PFSK-1 (cell line): ENCODE measurements at regions not wholly inside any gene's neighbourhood (a gene's known extent, or its start where the extent isn't known, plus 50 kb on each side); places are given as distances from the start of the nearest gene placed in this dataset.

Experiments used
- FOXP2 ChIP-seq: optimal IDR thresholded peaks from 2 replicates; pipeline ENCODE3; 2011; ENCODE audit warnings: borderline replicate concordance, control low read depth, inconsistent platforms; ENCODE audit not compliant: insufficient read depth; ENCODE audit errors: extremely low read length, extremely low read depth
- POLR2AphosphoS5 ChIP-seq: IDR thresholded peaks from 2 replicates; pipeline ENCODE4 v1.6.1; 2012; ENCODE audit warnings: low read depth, mild to moderate bottlenecking, control low read depth, low read length, moderate library complexity
- SIN3A ChIP-seq: IDR thresholded peaks from 2 replicates; pipeline ENCODE4 v1.6.1; 2012; ENCODE audit warnings: mild to moderate bottlenecking, low read length, moderate library complexity, borderline replicate concordance; ENCODE audit not compliant: insufficient read depth
- TAF1 ChIP-seq: IDR thresholded peaks from 2 replicates; pipeline ENCODE4 v1.6.1; 2012; ENCODE audit warnings: low read length, control low read depth, borderline replicate concordance; ENCODE audit not compliant: insufficient read depth
- TF ChIP-seq, protein P1 (sequence below), 2 experiments: IDR thresholded peaks; 2 replicates each; pipeline versions ENCODE4 v1.6.1 to v1.8.0; 2011 to 2012; ENCODE audit warnings: low read depth in 2 of 2, low read length in 2 of 2, control low read depth in 1 of 2, inconsistent platforms in 1 of 2, mild to moderate bottlenecking in 1 of 2, moderate library complexity in 1 of 2; ENCODE audit not compliant: insufficient read depth in 1 of 2

DNA sequence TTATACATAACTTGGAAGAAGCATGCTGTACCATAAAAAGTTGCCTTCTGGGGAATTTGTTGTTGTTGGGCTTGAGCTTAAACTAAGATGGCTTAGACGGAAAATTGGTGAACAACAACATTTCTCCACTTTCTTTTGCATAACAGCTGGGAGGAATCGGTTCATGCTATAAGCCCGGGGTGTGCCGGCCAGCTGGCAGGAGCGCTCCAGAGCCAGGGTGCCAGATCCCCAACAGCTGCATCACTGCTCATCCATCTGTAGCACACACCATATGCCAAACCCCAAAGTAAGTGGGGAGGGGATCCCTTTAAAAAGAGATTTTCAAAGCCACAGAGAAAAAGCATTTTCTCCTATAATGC lies 419.5 kb upstream of the ARGLU1 start:
- TF ChIP-seq POLR2AphosphoS5 (no peak), SIN3A (no peak), TAF1 (no peak), FOXP2 (no peak)
- TF ChIP-seq, protein P1, sequence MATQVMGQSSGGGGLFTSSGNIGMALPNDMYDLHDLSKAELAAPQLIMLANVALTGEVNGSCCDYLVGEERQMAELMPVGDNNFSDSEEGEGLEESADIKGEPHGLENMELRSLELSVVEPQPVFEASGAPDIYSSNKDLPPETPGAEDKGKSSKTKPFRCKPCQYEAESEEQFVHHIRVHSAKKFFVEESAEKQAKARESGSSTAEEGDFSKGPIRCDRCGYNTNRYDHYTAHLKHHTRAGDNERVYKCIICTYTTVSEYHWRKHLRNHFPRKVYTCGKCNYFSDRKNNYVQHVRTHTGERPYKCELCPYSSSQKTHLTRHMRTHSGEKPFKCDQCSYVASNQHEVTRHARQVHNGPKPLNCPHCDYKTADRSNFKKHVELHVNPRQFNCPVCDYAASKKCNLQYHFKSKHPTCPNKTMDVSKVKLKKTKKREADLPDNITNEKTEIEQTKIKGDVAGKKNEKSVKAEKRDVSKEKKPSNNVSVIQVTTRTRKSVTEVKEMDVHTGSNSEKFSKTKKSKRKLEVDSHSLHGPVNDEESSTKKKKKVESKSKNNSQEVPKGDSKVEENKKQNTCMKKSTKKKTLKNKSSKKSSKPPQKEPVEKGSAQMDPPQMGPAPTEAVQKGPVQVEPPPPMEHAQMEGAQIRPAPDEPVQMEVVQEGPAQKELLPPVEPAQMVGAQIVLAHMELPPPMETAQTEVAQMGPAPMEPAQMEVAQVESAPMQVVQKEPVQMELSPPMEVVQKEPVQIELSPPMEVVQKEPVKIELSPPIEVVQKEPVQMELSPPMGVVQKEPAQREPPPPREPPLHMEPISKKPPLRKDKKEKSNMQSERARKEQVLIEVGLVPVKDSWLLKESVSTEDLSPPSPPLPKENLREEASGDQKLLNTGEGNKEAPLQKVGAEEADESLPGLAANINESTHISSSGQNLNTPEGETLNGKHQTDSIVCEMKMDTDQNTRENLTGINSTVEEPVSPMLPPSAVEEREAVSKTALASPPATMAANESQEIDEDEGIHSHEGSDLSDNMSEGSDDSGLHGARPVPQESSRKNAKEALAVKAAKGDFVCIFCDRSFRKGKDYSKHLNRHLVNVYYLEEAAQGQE (IDR thresholded peaks at IDR 0.05; ENCODE audit: insufficient read depth in 1 of 2, low read depth in 2 of 2, low read length in 2 of 2), result no peak

DNA sequence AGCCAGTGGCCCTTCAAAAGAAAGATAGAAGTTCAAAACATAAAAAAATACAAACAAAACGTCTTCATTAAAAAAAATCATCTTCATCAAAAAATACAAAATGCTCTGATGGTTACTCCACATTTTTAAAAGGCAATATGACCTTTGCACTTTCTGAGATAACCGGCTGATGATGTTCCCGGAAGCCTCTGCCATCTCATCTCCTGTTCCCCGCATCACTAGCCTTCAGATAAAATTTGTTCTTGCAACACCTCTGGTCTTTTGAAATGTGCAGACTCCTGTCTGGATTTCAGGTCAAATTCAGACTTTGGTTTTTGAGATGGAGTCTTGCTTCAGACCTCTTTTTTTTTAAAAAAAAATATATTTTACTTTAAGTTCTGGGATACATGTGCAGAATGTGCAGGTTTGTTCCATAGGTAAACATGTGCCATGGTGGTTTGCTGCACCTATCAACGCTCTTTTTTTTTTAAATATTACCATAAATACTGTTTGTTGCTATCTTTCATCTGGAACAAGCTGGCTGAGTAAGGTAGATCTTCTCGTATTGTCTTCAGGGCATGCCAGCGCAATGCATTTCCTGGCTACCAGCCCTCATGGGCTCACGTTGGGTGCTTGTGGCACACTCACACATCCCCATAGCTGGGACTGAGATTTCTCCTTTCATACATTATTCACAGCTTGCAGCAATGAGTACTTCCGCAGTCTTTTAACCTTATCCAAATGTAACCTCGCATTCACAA lies 418.9 kb upstream of the ARGLU1 start:
- no peak for TF ChIP-seq FOXP2
- no peak for TF ChIP-seq TAF1
- no peak for TF ChIP-seq SIN3A
- TF ChIP-seq, protein P1 (IDR thresholded peaks at IDR 0.05; ENCODE audit: insufficient read depth in 1 of 2, low read depth in 2 of 2, low read length in 2 of 2), result no peak
- TF ChIP-seq POLR2AphosphoS5, result no peak

DNA sequence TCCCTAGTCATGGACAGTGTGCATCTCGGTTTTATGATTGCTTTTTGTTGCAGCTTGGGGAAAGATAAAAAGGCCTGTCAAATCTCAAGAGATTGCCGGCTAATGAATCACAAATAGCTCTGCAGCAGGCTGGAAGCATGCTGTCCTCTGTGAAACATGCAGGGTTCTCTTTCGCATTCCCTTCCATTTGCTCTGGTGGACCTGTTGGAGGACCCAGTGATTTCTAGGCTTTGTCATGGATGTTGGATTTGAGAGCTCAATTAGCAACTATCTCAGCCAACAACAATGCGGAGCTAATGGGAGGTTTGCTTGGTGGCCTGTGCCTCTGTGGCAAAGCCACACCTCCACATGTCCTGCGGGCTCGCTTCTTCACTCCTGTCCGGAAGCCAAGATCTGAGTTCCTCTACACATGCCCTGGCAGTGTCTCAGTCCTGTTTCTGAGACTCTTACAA lies 418.1 kb upstream of the ARGLU1 start:
- TF ChIP-seq FOXP2, result no peak
- TF ChIP-seq POLR2AphosphoS5, result no peak
- TF ChIP-seq SIN3A, result no peak
- TF ChIP-seq, protein P1 (IDR thresholded peaks at IDR 0.05; ENCODE audit: insufficient read depth in 1 of 2, low read depth in 2 of 2, low read length in 2 of 2), result no peak
- TF ChIP-seq TAF1, result no peak

DNA sequence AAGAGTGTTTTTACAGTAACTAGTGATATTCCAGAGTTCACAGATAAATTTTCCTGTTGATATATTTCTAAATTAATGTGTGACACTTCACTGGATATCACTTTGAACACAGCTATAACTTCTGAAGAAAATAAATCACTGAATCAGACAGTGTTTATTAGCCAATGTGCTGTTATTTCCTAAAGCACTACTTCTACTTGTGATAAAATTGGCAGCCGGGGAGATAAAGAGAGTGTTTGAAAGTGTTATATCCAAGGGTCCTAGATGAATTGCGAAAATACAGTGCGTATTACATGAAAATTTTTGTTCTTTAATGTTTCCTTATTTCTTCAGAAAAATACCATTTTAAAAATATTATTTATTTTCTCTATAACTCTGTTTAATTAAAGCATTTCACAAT lies 417.5 kb upstream of the ARGLU1 start:
- TF ChIP-seq POLR2AphosphoS5 (no peak), TAF1 (no peak), FOXP2 (no peak), SIN3A (no peak)
- TF ChIP-seq, protein P1 (IDR thresholded peaks at IDR 0.05; ENCODE audit: insufficient read depth in 1 of 2, low read depth in 2 of 2, low read length in 2 of 2), result no peak
